ENCODE measurements at regions not wholly inside any gene's neighbourhood (a gene's known extent, or its start where the extent isn't known, plus 50 kb on each side); places are given as distances from the start of the nearest gene placed in this dataset.

DNA sequence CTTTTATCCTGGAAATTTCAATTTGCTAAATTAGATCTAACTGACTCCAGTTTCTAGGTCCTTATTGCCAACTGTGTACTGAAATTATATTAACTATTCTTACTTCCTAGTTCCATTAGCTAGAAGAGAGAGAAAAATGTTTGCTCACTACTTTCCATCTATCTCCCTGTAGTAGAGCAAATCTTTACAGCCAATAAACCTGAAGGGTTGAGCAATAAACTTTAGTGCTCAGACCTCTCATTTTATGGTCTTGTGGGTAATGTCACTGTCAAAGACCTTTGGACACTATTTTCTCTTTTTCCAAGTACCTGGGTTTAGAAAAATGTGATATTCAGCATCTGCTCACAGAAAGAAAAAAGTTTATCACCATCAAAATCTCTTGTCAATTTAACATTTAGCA lies 237.5 kb upstream of the GEMIN8 start:
- no peak for TF ChIP-seq EZH2 (IDR thresholded peaks at IDR 0.05; ENCODE audit: borderline replicate concordance, low read depth, low read length, severe bottlenecking)
- TF ChIP-seq, protein P1, sequence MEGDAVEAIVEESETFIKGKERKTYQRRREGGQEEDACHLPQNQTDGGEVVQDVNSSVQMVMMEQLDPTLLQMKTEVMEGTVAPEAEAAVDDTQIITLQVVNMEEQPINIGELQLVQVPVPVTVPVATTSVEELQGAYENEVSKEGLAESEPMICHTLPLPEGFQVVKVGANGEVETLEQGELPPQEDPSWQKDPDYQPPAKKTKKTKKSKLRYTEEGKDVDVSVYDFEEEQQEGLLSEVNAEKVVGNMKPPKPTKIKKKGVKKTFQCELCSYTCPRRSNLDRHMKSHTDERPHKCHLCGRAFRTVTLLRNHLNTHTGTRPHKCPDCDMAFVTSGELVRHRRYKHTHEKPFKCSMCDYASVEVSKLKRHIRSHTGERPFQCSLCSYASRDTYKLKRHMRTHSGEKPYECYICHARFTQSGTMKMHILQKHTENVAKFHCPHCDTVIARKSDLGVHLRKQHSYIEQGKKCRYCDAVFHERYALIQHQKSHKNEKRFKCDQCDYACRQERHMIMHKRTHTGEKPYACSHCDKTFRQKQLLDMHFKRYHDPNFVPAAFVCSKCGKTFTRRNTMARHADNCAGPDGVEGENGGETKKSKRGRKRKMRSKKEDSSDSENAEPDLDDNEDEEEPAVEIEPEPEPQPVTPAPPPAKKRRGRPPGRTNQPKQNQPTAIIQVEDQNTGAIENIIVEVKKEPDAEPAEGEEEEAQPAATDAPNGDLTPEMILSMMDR (IDR thresholded peaks at IDR 0.05; ENCODE audit: borderline replicate concordance, extremely low read depth, low read length, poor library complexity, severe bottlenecking) = no peak
